GM21360 (cell line): ENCODE measurements at regions not wholly inside any gene's neighbourhood (a gene's known extent, or its start where the extent isn't known, plus 50 kb on each side); places are given as distances from the start of the nearest gene placed in this dataset.

ENCODE experiments used
- ATAC-seq: cut with Tn5 transposase; IDR thresholded peaks from one replicate; pipeline ENCODE4 v1.9.1; 2021; ENCODE audit warnings: mild to moderate bottlenecking, moderate library complexity; ENCODE audit not compliant: unreplicated experiment

DNA sequence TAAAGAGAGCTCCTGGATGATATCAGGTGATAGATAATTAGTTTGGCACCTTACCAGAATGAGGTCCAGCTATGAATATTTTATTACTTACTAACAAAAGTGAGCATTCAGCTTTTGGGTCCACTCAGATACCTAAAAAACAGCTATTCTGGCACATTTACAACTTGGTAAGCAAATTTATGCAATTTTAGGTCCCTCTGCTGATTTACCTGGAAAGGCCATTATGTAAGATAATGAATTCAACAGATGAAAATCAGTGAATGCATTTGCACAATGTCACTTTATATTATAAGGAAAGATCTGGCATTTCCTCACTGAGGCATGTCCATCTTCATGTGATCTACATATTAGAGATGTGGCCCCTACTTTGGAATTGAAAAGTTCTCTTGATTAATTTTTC lies 517.0 kb downstream of the SPRY1 start:
- ATAC-seq, result no peak

DNA sequence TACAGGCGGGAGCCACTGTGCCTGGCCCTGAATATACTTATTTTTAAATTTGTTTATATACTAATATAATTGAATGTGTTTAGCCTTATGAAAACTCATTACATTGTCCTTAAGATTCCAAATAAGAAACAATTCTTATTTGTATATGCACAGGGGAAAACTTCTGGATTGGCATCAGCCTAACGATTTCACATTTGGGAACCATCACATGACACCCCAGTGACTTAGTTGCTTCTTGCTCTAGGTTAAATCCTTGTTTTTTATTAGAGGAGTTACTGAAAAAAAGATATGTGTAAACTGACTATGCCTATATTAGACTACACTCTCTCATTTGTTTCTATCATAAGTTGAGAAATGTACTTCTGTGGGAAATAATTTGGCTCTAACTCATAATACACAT lies 520.2 kb downstream of the SPRY1 start:
- no peak for ATAC-seq

- no peak for ATAC-seq
Measured at GRCh38 chr4:123919576-123920098, 523.0 kb downstream of the SPRY1 start.

GRCh38 chr4:123921339-123921738 lies 524.7 kb downstream of the SPRY1 start:
- no peak for ATAC-seq

- ATAC-seq, result no peak
Measured at GRCh38 chr4:123922847-123923246, 526.3 kb downstream of the SPRY1 start.

DNA sequence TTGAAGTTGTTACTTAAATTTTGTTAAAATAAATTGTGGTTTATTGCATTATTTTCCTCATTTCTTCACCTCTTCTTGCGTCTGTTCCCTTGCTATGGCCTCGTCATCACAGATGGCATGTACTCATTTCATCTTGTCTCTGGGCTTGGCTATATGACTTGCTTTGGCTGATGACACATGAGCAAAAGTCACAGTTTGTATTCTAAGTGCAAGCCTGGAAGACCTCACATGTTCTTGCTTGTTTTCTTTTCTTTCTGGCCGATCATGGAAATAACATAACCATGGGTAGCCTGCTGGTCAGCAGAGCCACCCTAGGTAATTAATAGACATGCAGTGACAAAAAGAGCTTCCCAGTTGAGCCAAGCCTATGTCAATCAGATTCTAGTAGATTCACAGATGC lies 527.9 kb downstream of the SPRY1 start:
- no peak for ATAC-seq

GRCh38 chr4:123929565-123929964 lies 533.0 kb downstream of the SPRY1 start:
- no peak for ATAC-seq

DNA sequence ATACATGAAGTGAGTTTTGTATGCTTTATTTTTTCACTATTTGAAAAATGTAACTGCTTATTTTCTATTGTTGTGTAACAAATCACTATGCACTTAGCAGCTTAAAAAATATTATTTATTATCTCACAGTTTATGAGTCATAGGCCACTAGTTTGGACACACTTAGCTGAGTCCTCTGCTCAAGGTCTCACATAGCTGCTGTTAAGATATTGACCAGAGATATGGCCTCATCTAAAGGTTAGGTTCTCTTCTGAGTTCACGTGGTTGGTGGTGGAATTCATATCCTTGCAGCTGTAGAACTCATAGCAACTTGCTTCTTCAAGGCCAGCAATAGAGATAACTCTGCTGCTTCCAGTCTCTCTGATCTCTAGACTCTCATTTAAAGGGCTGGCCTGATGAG lies 534.4 kb downstream of the SPRY1 start:
- no peak for ATAC-seq

DNA sequence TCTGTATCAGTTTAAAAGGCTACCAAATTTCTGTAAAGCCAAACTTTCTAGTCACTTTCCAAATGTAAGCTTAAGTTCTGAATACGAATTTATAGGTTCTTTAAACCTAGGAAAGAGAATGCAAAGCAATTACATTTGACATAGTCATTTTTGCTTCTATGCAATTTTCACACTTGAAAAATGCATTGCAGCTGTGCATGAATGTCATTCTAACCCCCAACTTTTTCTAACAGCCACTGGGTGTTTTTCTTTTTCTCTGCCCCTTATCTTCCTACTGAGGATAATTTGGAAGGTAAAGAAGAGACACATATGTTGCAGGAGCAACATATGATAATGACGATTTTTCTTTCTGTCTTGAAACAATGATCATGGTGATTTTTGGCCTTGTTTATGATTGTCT lies 537.5 kb downstream of the SPRY1 start:
- no peak for ATAC-seq

- no peak for ATAC-seq
Measured at GRCh38 chr4:123936621-123937043, 540.0 kb downstream of the SPRY1 start.

- ATAC-seq, result no peak
Measured at GRCh38 chr4:123937581-123937980, 541.0 kb downstream of the SPRY1 start.

DNA sequence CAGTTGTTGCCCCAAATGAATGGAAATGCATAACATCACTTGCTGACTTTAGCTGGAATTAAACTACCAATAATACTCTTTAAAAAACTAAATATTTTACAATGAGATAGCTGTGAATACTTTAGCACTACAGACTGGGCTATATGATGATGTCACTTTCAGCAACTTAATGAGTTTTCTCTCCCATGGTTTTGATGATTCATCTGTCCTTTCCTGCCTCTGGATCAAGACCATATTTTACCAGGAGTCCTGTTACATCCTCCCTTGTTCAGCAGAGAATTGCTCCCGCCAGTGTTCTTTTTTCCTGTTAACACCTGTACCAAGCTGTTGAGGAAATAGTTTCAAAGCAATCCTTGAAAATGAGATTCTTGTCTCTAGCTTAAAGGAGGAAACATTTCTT lies 543.0 kb downstream of the SPRY1 start:
- no peak for ATAC-seq

DNA sequence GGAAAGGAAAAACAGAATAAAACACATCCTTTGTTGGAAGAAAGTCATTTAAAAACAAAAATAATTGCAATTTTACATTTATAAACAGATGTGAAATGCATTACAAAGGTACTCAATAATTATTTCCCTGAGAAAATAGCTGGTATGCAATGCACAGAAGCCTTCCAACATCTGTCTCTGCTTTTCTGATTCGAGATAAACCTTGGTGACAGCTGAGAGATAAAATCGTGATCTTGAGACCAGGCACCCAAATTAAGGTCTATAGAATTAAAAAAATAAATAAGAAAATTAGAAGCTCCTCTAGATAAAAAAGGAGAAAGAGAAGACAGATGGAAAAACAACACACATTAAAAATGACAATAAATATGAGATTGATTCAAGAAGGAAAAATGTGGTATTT lies 544.0 kb downstream of the SPRY1 start:
- ATAC-seq, result no peak

DNA sequence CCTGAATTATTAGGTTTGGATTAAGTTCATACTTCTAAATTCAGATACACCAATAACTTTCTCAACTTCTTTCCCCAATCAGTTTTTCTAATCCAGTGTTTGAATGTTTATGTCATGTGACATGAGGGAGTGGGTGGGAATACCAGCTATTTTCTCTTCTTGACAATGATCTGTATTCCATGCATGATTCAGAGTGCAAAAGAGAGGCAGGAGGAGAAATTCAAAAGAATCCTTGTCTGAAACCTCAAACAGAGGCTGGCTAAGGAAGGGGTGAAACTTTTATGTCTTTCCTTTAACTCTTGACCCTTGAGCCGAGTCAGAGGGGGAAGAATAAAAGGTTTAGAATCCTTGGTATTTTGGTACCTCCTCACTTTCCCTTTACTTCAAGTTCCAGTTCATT lies 544.7 kb downstream of the SPRY1 start:
- ATAC-seq, result no peak

GRCh38 chr4:123943976-123944375 lies 547.4 kb downstream of the SPRY1 start:
- ATAC-seq, result no peak

GRCh38 chr4:123945301-123945700 lies 548.7 kb downstream of the SPRY1 start:
- no peak for ATAC-seq

DNA sequence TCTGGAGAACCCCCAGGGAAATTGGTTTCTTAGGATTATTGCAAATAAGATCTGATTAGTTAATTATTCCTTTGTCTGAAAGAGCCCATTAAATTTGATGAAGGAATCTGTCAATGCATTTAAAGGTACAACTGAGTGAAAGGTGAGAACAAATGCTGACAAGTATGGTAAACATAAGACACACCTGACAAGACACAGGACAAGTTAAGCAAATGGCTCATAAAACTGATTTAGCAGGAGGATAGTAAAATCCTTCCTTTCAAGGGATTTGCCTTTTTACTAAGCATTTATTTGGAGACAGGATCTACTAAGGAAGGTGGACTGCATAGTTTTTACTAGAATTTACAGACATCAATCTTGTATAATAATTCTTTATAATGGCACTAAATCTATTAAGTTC lies 553.9 kb downstream of the SPRY1 start:
- no peak for ATAC-seq

- no peak for ATAC-seq
Measured at GRCh38 chr4:123952530-123953274, 556.1 kb downstream of the SPRY1 start.

DNA sequence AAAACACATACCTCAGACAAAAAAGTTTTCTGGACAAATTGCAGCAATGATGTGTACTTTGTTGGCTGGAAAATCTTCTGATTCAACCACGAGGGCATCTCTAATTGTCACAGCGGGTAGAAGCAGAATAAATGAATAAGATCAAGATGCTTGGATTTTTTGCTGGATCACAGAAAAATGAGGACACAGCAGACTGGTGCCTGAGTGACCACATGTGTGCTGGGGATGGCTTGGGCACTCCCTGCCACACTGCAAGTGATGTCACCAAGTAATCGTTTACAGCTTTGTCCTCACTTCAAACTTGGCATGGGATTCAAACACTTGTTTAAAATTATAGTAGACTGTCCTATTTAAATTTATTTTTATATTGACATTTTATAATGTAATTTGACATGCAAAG lies 557.0 kb downstream of the SPRY1 start:
- no peak for ATAC-seq

DNA sequence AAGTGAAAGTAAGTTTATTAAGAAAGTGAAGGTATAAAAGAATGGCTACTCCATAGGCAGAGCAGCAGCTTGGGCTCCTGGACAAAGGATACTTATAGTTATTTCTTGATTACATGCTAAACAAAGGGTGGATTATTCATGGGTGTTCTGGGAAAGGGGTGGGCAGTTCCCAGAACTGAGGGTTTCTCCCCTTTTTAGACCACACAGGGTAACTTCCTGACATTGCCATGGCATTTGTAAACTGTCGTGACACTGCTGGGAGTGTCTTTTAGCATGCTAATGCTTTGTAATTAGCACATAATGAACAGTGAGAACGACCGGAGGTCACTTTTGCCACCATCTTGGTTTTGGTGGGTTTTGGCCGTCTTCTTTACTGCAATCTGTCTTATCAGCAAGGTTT lies 557.6 kb downstream of the SPRY1 start:
- ATAC-seq, result no peak

DNA sequence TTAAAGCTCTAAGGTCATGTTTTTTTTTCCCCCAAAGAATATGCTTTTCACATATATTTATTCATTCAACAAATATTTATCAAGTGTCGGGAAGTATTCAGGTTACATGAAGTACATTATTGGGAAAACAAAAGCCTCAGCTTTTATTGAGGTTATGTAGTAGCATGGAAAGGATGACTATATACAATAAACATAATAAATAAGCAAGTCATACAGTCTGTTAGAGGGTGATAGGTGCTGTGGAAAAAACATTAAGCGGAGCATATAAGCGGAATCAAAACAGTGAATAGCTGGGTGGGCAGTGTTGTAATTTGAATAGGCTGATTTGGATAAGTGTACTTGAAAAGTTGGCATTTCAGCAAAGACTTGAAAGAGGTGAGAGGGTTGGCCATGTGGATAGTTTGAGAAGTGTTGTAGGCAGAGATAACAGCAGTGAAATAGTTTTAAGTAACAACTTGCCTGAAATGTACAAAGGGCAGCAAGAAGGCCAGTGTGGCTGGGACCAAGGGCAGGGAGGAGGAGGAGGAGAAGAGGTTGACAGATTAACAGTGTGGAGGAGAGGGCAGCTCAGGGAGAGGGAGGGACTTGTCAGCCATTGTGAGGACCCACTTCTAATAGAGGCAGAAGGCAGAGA lies 558.7 kb downstream of the SPRY1 start:
- no peak for ATAC-seq

- no peak for ATAC-seq
Measured at GRCh38 chr4:123956204-123956603, 559.6 kb downstream of the SPRY1 start.
